Mesodermal cell (in vitro differentiated cells): ENCODE measurements at regions not wholly inside any gene's neighbourhood (a gene's known extent, or its start where the extent isn't known, plus 50 kb on each side); places are given as distances from the start of the nearest gene placed in this dataset.

Experiments used
- H3K27ac ChIP-seq: 2 replicates; pipeline ENCODE4 v1.7.0; 2013; ENCODE audit warnings: mild to moderate bottlenecking, low read depth, low read length, moderate library complexity; ENCODE audit not compliant: severe bottlenecking
- H3K36me3 ChIP-seq: 2 replicates; pipeline ENCODE4 v1.7.1; 2013; ENCODE audit warnings: mild to moderate bottlenecking, low read length, moderate library complexity; ENCODE audit not compliant: control insufficient read depth, insufficient read depth
- H3K4me1 ChIP-seq: one replicate; pipeline ENCODE4 v1.7.1; 2013; ENCODE audit warnings: mild to moderate bottlenecking, low read length; ENCODE audit not compliant: insufficient read depth, control insufficient read depth, poor library complexity, severe bottlenecking
- H3K4me3 ChIP-seq: 2 replicates; pipeline ENCODE4 v1.7.0; 2013; ENCODE audit warnings: low read length, control low read depth, mild to moderate bottlenecking; ENCODE audit not compliant: insufficient read depth, poor library complexity, severe bottlenecking; ENCODE audit errors: extremely low read depth
- H3K9me3 ChIP-seq: 2 replicates; pipeline ENCODE4 v1.7.1; 2013; ENCODE audit warnings: mild to moderate bottlenecking, low read length, moderate library complexity; ENCODE audit not compliant: control insufficient read depth
- WGBS, 2 experiments: methylation state at CpG; one replicate each; pipeline ENCODE4 v1.1.5; 2013; ENCODE audit warnings: missing lambda C conversion rate in 2 of 2; ENCODE audit not compliant: insufficient coverage in 2 of 2; 5-methylcytosine and 5-hydroxymethylcytosine counted together

DNA sequence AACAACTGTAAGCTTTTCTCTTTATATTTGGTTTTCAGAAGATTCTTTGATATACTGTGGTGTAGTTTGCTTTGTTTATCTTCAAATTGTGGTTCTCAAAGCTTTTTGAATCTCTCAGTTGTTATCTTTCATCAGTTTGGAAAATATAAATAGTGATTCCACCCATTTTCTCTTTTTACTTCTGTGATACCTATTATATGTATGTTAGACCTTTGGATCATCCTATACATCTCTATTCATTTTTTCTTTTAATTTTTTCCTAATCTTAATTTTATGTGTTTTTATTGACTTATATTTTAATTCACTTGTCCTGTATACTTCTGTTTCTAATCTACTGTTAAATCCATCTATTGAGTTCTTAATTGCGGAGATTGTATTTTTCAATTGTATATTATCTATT lies 160.7 kb upstream of the COL8A1 start:
- H3K36me3 ChIP-seq = no peaks in the 10 kb centered on the region
- H3K27ac ChIP-seq = no peak overlapping the region
- H3K9me3 ChIP-seq = peaks cover 4% of the 10 kb centered on the region
- no peak overlapping the region for H3K4me3 ChIP-seq
- WGBS, 2 experiments = no CpG with 5 or more reads among the region's 1 CpG
- H3K4me1 ChIP-seq = no peaks in the 10 kb centered on the region

DNA sequence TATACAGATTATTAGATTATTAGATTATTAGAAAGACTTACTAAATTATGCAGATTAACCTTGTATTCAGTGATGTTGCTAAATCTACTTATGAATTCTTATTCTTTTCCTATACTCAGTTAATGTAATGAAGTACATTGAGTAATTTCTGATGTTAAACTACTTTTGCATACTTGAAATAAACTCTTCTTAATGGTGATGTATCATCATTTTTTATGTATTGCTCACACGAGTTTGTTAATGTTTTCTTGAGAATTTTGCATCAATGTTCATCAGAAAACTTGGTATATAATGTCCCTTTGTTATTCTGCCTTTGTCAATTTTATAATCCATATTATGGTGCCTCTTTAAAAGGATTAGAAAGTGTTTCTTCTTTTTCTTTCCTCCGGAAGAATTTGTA lies 163.2 kb upstream of the COL8A1 start:
- H3K4me3 ChIP-seq = no peak overlapping the region
- peaks cover 4% of the 10 kb centered on the region for H3K9me3 ChIP-seq
- H3K36me3 ChIP-seq = no peaks in the 10 kb centered on the region
- H3K27ac ChIP-seq = no peak overlapping the region
- H3K4me1 ChIP-seq = no peaks in the 10 kb centered on the region
- no CpG with 5 or more reads among the region's 2 CpGs for WGBS, 2 experiments

GRCh38 chr3:99474776-99475175 lies 163.6 kb upstream of the COL8A1 start:
- H3K4me1 ChIP-seq = no peaks in the 10 kb centered on the region
- peaks cover 4% of the 10 kb centered on the region for H3K9me3 ChIP-seq
- no peak overlapping the region for H3K4me3 ChIP-seq
- H3K36me3 ChIP-seq = no peaks in the 10 kb centered on the region
- no peak overlapping the region for H3K27ac ChIP-seq

DNA sequence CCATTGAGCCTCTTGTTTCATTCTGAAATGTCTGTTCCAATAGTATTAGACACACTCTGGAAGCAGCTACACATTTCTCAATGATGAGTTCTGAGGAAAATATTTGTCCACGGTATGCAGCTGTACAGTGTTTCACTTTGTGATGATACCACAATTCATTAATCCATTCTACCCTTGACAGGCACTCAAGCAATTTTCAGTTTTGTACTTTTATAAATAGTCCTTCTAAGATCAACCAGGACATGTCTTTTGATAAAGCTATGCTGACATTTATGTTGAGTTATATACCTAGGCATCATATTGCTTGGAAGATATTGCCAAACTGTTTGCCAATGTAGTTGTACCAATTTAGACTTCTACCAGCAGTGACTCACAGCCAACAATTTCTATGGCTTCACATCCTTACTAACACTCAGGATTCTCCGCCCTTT lies 165.1 kb upstream of the COL8A1 start:
- no peaks in the 10 kb centered on the region for H3K4me1 ChIP-seq
- WGBS, 2 experiments = 67% methylated on average over 1 of the region's 2 CpGs; no CpG with 5 or more reads in 1 of the 2 experiments
- H3K4me3 ChIP-seq = no peak overlapping the region
- peaks cover 3% of the 10 kb centered on the region for H3K9me3 ChIP-seq
- no peaks in the 10 kb centered on the region for H3K36me3 ChIP-seq
- H3K27ac ChIP-seq = no peak overlapping the region

- no peak overlapping the region for H3K27ac ChIP-seq
- H3K36me3 ChIP-seq = no peaks in the 10 kb centered on the region
- 88 to 92% methylated on average over 1 to 2 of the region's 3 CpGs for WGBS, 2 experiments
These were observed 166.0 kb upstream of the COL8A1 start for GRCh38 chr3:99472385-99472784.

DNA sequence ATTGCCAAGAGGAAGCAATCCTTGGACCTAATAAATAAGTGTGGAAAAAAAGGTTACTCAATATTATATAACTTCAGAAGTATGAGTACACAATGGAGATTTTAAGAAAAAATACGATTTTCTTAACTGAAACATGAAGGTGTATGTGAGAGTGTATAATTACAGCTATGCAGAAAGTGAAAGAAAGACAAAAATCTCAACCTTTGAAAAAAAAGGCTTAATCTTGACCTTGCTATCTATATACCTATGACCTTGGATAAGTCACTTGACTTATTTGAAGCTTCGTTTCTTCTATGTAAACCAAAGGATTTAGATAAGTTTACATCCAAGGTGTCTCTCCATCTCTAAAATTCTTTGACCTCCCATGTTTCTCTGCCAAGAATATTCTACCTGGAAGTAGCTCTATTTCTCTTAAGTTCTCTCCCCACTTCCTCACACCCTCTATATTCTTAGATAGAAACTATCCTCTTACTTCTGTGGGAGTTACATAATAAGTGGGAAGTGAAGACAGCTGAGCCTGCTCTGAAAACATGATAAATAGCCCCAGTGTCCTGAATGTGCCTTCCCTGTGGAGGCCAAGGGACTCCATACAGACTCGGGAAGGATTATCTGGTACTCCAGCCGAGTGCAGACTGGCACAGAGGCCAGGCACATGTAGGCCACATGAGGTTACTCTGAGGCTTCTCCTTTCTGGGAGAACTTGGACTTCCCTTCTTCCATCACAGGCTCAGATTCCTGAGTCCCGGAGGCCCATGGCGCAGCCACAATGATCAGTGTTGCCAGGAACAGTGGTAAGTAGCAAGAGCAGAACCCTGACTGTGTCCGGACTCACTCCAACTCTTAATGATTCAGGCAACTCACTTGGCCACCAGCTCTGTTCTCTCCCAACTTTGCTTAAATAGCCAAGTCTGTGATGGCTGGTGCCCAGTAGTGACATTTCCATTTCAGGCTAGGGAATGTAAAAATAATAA lies 166.8 kb upstream of the COL8A1 start:
- H3K27ac ChIP-seq = no peak overlapping the region
- H3K9me3 ChIP-seq = no peaks in the 10 kb centered on the region
- no peak overlapping the region for H3K4me3 ChIP-seq
- WGBS, 2 experiments = 96% methylated on average over 3 to 5 of the region's 7 CpGs
- no peaks in the 10 kb centered on the region for H3K4me1 ChIP-seq
- no peaks in the 10 kb centered on the region for H3K36me3 ChIP-seq

More at GRCh38 chr3:99472385-99472784, 166.0 kb upstream of the COL8A1 start:
- no peak overlapping the region for H3K4me3 ChIP-seq
- no peaks in the 10 kb centered on the region for H3K4me1 ChIP-seq
- no peaks in the 10 kb centered on the region for H3K9me3 ChIP-seq

- Histone ChIP-seq H3K9me3 (no peaks in the 10 kb centered on the region), H3K4me1 (no peaks in the 10 kb centered on the region), H3K4me3 (no peak overlapping the region), H3K36me3 (no peaks in the 10 kb centered on the region), H3K27ac (no peak overlapping the region)
These were observed 167.6 kb upstream of the COL8A1 start for GRCh38 chr3:99470841-99471240.

- Histone ChIP-seq H3K36me3 (no peaks in the 10 kb centered on the region), H3K9me3 (no peaks in the 10 kb centered on the region), H3K4me1 (no peaks in the 10 kb centered on the region), H3K27ac (no peak overlapping the region), H3K4me3 (no peak overlapping the region)
- 89 to 100% methylated on average over 1 to 2 of the region's 3 CpGs for WGBS, 2 experiments
These were observed 169.5 kb upstream of the COL8A1 start for GRCh38 chr3:99468918-99469317.

GRCh38 chr3:99467420-99467819 lies 171.0 kb upstream of the COL8A1 start:
- H3K36me3 ChIP-seq = no peaks in the 10 kb centered on the region
- H3K4me3 ChIP-seq = no peak overlapping the region
- H3K9me3 ChIP-seq = no peaks in the 10 kb centered on the region
- H3K27ac ChIP-seq = no peak overlapping the region
- 84 to 100% methylated on average over 2 to 3 of the region's 3 CpGs for WGBS, 2 experiments
- H3K4me1 ChIP-seq = no peaks in the 10 kb centered on the region

GRCh38 chr3:99466331-99466730 lies 172.1 kb upstream of the COL8A1 start:
- H3K27ac ChIP-seq = no peak overlapping the region
- WGBS, 2 experiments = no CpG with 5 or more reads among the region's 2 CpGs
- H3K4me3 ChIP-seq = no peak overlapping the region
- no peaks in the 10 kb centered on the region for H3K9me3 ChIP-seq
- H3K36me3 ChIP-seq = no peaks in the 10 kb centered on the region
- no peaks in the 10 kb centered on the region for H3K4me1 ChIP-seq

GRCh38 chr3:99458013-99458412 lies 180.4 kb upstream of the COL8A1 start:
- H3K4me3 ChIP-seq = no peak overlapping the region
- no peaks in the 10 kb centered on the region for H3K36me3 ChIP-seq
- 88 to 90% methylated on average over 2 to 3 of the region's 3 CpGs for WGBS, 2 experiments

More at GRCh38 chr3:99458013-99458412, 180.4 kb upstream of the COL8A1 start:
- H3K9me3 ChIP-seq = no peaks in the 10 kb centered on the region
- H3K4me1 ChIP-seq = no peaks in the 10 kb centered on the region
- no peak overlapping the region for H3K27ac ChIP-seq
